Thyroid gland (tissue), 4 donors: ENCODE measurements at regions not wholly inside any gene's neighbourhood (a gene's known extent, or its start where the extent isn't known, plus 50 kb on each side); places are given as distances from the start of the nearest gene placed in this dataset.

Experiments used
- DNase-seq, 2 donors: peaks; one replicate each; pipeline ENCODE4 v3.0.0-alpha.2; 2019
- H3K27ac ChIP-seq, 3 donors: fragments of 200-600 bp; sonication (generic); 1 replicate in 2 of 3; 2 replicates in 1 of 3; pipeline ENCODE4 v1.5.1; 2016 to 2019; ENCODE audit warnings: mild to moderate bottlenecking in 1 of 3, moderate library complexity in 1 of 3
- H3K27me3 ChIP-seq: fragments of 200-600 bp; sonication (generic); one replicate; pipeline ENCODE4 v1.5.1; 2019
- H3K36me3 ChIP-seq, 2 donors: fragments of 200-600 bp; sonication (generic); one replicate each; pipeline ENCODE4 v1.5.1; 2016 to 2019
- H3K4me1 ChIP-seq, 2 donors: fragments of 200-600 bp; sonication (generic); one replicate each; pipeline ENCODE4 v1.5.1; 2017 to 2019
- H3K4me3 ChIP-seq, 3 donors: fragments of 200-600 bp; sonication (generic); replicated peaks in 1 of 3; 1 replicate in 2 of 3; 2 replicates in 1 of 3; pipeline ENCODE4 v1.5.1; 2016; ENCODE audit warnings: mild to moderate bottlenecking in 1 of 3
- H3K9me3 ChIP-seq: fragments of 200-600 bp; sonication (generic); one replicate; pipeline ENCODE4 v1.5.1; 2017
- CTCF ChIP-seq, 6 experiments: fragments of 200-600 bp in 3 of 6; fragments of 450-650 bp in 3 of 6; sonication (generic) in 3 of 6; IDR thresholded peaks; one replicate each; pipeline ENCODE4 v1.5.1; 2016 to 2019; ENCODE audit warnings: antibody characterized with exemption in 6 of 6, mild to moderate bottlenecking in 2 of 6, inconsistent platforms in 1 of 6, moderate library complexity in 1 of 6
- POLR2A ChIP-seq, 2 donors: fragments of 450-650 bp; IDR thresholded peaks; one replicate each; pipeline ENCODE4 v1.6.1; 2017; ENCODE audit warnings: antibody characterized with exemption in 2 of 2, mild to moderate bottlenecking in 2 of 2, moderate library complexity in 1 of 2
- WGBS, 2 donors: methylation state at CpG; one replicate each; pipeline ENCODE4 v1.1.5; 2017; 5-methylcytosine and 5-hydroxymethylcytosine counted together
- intact Hi-C: fragments of 100-400 bp; cut with DNase I; formaldehyde crosslinking; loops from one replicate; pipeline ENCODE4 v1.15.1; 2023

- no peak for DNase-seq
- intact Hi-C loops: no loop called here
- H3K27me3 ChIP-seq: no peaks in the 10 kb centered on the region
- no peak overlapping the region for H3K27ac ChIP-seq
- H3K9me3 ChIP-seq: no peaks in the 10 kb centered on the region
- TF ChIP-seq POLR2A (IDR thresholded peaks at IDR 0.05): no peak
- TF ChIP-seq CTCF (IDR thresholded peaks at IDR 0.05): no peak
- H3K4me3 ChIP-seq: no peak overlapping the region
- H3K36me3 ChIP-seq: no peaks in the 10 kb centered on the region
- WGBS, 2 donors: 44 to 70% methylated on average over 2 of the region's 2 CpGs
- H3K4me1 ChIP-seq: no peaks in the 10 kb centered on the region
These were observed 259.8 kb downstream of the FBXO8 start for GRCh38 chr4:174023641-174024040.

GRCh38 chr4:174018236-174018635, 265.2 kb downstream of the FBXO8 start:
- H3K9me3 ChIP-seq: no peaks in the 10 kb centered on the region
- intact Hi-C loops: no loop called here
- no peak overlapping the region for H3K4me3 ChIP-seq
- no peaks in the 10 kb centered on the region for H3K36me3 ChIP-seq
- DNase-seq: no peak
- no peaks in the 10 kb centered on the region for H3K4me1 ChIP-seq
- TF ChIP-seq POLR2A (IDR thresholded peaks at IDR 0.05): no peak
- H3K27me3 ChIP-seq: no peaks in the 10 kb centered on the region
- WGBS, 2 donors: 83 to 84% methylated on average over 7 of the region's 7 CpGs
- H3K27ac ChIP-seq: no peak overlapping the region

- no peak for DNase-seq
- Histone ChIP-seq H3K27ac (no peak overlapping the region), H3K36me3 (no peaks in the 10 kb centered on the region), H3K27me3 (no peaks in the 10 kb centered on the region), H3K9me3 (no peaks in the 10 kb centered on the region), H3K4me1 (no peaks in the 10 kb centered on the region), H3K4me3 (no peak overlapping the region)
- TF ChIP-seq CTCF (IDR thresholded peaks at IDR 0.05) (no peak), POLR2A (IDR thresholded peaks at IDR 0.05) (no peak)
- WGBS, 2 donors: 71 to 95% methylated on average over 2 of the region's 2 CpGs
- intact Hi-C loops: no loop called here
These were observed 267.2 kb downstream of the FBXO8 start for GRCh38 chr4:174016251-174016650.

GRCh38 chr4:174012886-174013259, 270.6 kb downstream of the FBXO8 start:
- Histone ChIP-seq H3K4me1 (no peaks in the 10 kb centered on the region), H3K9me3 (no peaks in the 10 kb centered on the region), H3K36me3 (no peaks in the 10 kb centered on the region), H3K4me3 (no peak overlapping the region), H3K27ac (no peak overlapping the region), H3K27me3 (no peaks in the 10 kb centered on the region)
- TF ChIP-seq POLR2A (IDR thresholded peaks at IDR 0.05): no peak
- no peak for TF ChIP-seq CTCF (IDR thresholded peaks at IDR 0.05)
- DNase-seq: no peak
- intact Hi-C loops: no loop called here

GRCh38 chr4:174012135-174012885, 271.2 kb downstream of the FBXO8 start:
- TF ChIP-seq CTCF (IDR thresholded peaks at IDR 0.05) (no peak), POLR2A (IDR thresholded peaks at IDR 0.05) (no peak)
- Histone ChIP-seq H3K4me3 (no peak overlapping the region), H3K9me3 (no peaks in the 10 kb centered on the region), H3K27me3 (no peaks in the 10 kb centered on the region), H3K27ac (no peak overlapping the region), H3K4me1 (no peaks in the 10 kb centered on the region), H3K36me3 (no peaks in the 10 kb centered on the region)
- WGBS, 2 donors: 69 to 78% methylated on average over 4 of the region's 4 CpGs
- intact Hi-C loops: no loop called here
- DNase-seq: no peak
